Breast epithelium (tissue), 3 donors: ENCODE measurements at regions not wholly inside any gene's neighbourhood (a gene's known extent, or its start where the extent isn't known, plus 50 kb on each side); places are given as distances from the start of the nearest gene placed in this dataset.

Experiments
- POLR2A ChIP-seq: fragments of 450-650 bp; IDR thresholded peaks from one replicate; pipeline ENCODE4 v1.6.1; 2016; ENCODE audit warnings: antibody characterized with exemption, mild to moderate bottlenecking, moderate library complexity
- TF ChIP-seq, protein P1 (sequence below), 3 donors: fragments of 450-650 bp; IDR thresholded peaks; one replicate each; pipeline ENCODE4 v1.5.1; 2016 to 2017; ENCODE audit warnings: antibody characterized with exemption in 3 of 3, mild to moderate bottlenecking in 3 of 3, moderate library complexity in 3 of 3

- TF ChIP-seq, protein P1, sequence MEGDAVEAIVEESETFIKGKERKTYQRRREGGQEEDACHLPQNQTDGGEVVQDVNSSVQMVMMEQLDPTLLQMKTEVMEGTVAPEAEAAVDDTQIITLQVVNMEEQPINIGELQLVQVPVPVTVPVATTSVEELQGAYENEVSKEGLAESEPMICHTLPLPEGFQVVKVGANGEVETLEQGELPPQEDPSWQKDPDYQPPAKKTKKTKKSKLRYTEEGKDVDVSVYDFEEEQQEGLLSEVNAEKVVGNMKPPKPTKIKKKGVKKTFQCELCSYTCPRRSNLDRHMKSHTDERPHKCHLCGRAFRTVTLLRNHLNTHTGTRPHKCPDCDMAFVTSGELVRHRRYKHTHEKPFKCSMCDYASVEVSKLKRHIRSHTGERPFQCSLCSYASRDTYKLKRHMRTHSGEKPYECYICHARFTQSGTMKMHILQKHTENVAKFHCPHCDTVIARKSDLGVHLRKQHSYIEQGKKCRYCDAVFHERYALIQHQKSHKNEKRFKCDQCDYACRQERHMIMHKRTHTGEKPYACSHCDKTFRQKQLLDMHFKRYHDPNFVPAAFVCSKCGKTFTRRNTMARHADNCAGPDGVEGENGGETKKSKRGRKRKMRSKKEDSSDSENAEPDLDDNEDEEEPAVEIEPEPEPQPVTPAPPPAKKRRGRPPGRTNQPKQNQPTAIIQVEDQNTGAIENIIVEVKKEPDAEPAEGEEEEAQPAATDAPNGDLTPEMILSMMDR (IDR thresholded peaks at IDR 0.05): no peak
- TF ChIP-seq POLR2A: no peak
These were observed 658.3 kb downstream of the PTPRC start for GRCh38 chr1:199297174-199297573.
